Memory B cell (primary cell): ENCODE measurements at regions not wholly inside any gene's neighbourhood (a gene's known extent, or its start where the extent isn't known, plus 50 kb on each side); places are given as distances from the start of the nearest gene placed in this dataset.

Experiments used
- ATAC-seq: fragments of 150-1000 bp; cut with Tn5 transposase; 2 replicates; pipeline ENCODE4 v1.10.0; 2021; ENCODE audit warnings: low read depth, mild to moderate bottlenecking, moderate library complexity
- DNase-seq, 2 donors: peaks; one replicate each; pipeline ENCODE4 v3.0.0; 2022; ENCODE audit warnings: low spot score in 2 of 2
- H3K27ac Mint-ChIP-seq: one replicate; pipeline ENCODE4 v1.8.0; 2022; ENCODE audit warnings: mild to moderate bottlenecking, moderate library complexity, mixed read lengths
- H3K27me3 Mint-ChIP-seq: one replicate; pipeline ENCODE4 v1.8.0; 2022; ENCODE audit warnings: mixed read lengths
- H3K36me3 Mint-ChIP-seq: one replicate; pipeline ENCODE4 v1.8.0; 2022; ENCODE audit warnings: mild to moderate bottlenecking, mixed read lengths
- H3K4me1 Mint-ChIP-seq: one replicate; pipeline ENCODE4 v1.8.0; 2022; ENCODE audit warnings: mixed read lengths
- H3K4me3 Mint-ChIP-seq: one replicate; pipeline ENCODE4 v1.8.0; 2022; ENCODE audit warnings: mild to moderate bottlenecking, moderate library complexity, mixed read lengths
- H3K9me3 Mint-ChIP-seq: one replicate; pipeline ENCODE4 v1.8.0; 2022; ENCODE audit warnings: mixed read lengths

DNA sequence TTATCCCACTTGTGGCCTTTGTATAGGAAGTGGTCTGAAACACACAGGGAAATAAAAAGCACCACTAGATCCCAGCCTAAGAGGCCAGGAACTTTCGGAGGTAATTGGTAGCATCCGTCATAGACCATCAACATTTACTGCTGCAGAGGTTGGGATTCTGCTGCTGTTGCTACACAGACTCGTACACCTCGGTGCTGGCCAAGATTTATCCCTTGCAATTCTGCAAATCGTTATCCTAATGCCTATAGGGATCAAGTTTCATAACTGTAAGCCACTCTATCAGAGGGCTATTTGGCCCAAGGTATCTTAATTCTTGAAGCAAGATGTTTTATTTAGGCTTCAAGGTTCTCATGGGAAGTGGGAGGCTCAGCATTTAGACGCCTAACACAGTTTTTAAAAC, 913.6 kb downstream of the GALC start:
- Mint-ChIP-seq H3K9me3 (peaks cover 10% of the 10 kb centered on the region), H3K27me3 (peaks cover 1% of the 10 kb centered on the region), H3K4me3 (no peak overlapping the region), H3K36me3 (no peaks in the 10 kb centered on the region), H3K27ac (no peak overlapping the region), H3K4me1 (no peaks in the 10 kb centered on the region)
- DNase-seq = no peak
- ATAC-seq = no peak

- no peaks in the 10 kb centered on the region for H3K36me3 Mint-ChIP-seq
- no peaks in the 10 kb centered on the region for H3K27me3 Mint-ChIP-seq
- peaks cover 8% of the 10 kb centered on the region for H3K9me3 Mint-ChIP-seq
- DNase-seq = no peak
- no peak overlapping the region for H3K27ac Mint-ChIP-seq
- no peak for ATAC-seq
- H3K4me3 Mint-ChIP-seq = no peak overlapping the region
- H3K4me1 Mint-ChIP-seq = no peaks in the 10 kb centered on the region
These were observed 916.1 kb downstream of the GALC start for GRCh38 chr14:87076922-87077321.

- H3K27ac Mint-ChIP-seq = no peak overlapping the region
- ATAC-seq (no peak), DNase-seq (no peak)
- H3K36me3 Mint-ChIP-seq = no peaks in the 10 kb centered on the region
- no peaks in the 10 kb centered on the region for H3K27me3 Mint-ChIP-seq
- H3K9me3 Mint-ChIP-seq = peaks cover 8% of the 10 kb centered on the region
- H3K4me3 Mint-ChIP-seq = no peak overlapping the region
- H3K4me1 Mint-ChIP-seq = no peaks in the 10 kb centered on the region
These were observed 916.8 kb downstream of the GALC start for GRCh38 chr14:87076146-87076545.

- Mint-ChIP-seq H3K4me1 (no peaks in the 10 kb centered on the region), H3K27ac (no peak overlapping the region), H3K4me3 (no peak overlapping the region), H3K36me3 (no peaks in the 10 kb centered on the region), H3K9me3 (peaks cover 10% of the 10 kb centered on the region), H3K27me3 (no peaks in the 10 kb centered on the region)
- DNase-seq (no peak), ATAC-seq (no peak)
These were observed 919.0 kb downstream of the GALC start for GRCh38 chr14:87073880-87074570.

GRCh38 chr14:87067591-87067990, 925.4 kb downstream of the GALC start:
- no peaks in the 10 kb centered on the region for H3K4me1 Mint-ChIP-seq
- peaks cover 7% of the 10 kb centered on the region for H3K9me3 Mint-ChIP-seq
- H3K36me3 Mint-ChIP-seq = no peaks in the 10 kb centered on the region
- no peak overlapping the region for H3K4me3 Mint-ChIP-seq
- ATAC-seq = no peak
- no peak overlapping the region for H3K27ac Mint-ChIP-seq
- no peak for DNase-seq
- no peaks in the 10 kb centered on the region for H3K27me3 Mint-ChIP-seq

GRCh38 chr14:87067061-87067460, 925.9 kb downstream of the GALC start:
- no peak for ATAC-seq
- DNase-seq = no peak
- no peaks in the 10 kb centered on the region for H3K4me1 Mint-ChIP-seq
- peaks cover 6% of the 10 kb centered on the region for H3K9me3 Mint-ChIP-seq
- no peaks in the 10 kb centered on the region for H3K27me3 Mint-ChIP-seq
- no peak overlapping the region for H3K4me3 Mint-ChIP-seq
- no peak overlapping the region for H3K27ac Mint-ChIP-seq
- H3K36me3 Mint-ChIP-seq = no peaks in the 10 kb centered on the region

- no peaks in the 10 kb centered on the region for H3K36me3 Mint-ChIP-seq
- ATAC-seq = no peak
- H3K9me3 Mint-ChIP-seq = peaks cover 6% of the 10 kb centered on the region
- H3K27ac Mint-ChIP-seq = no peak overlapping the region
- no peak overlapping the region for H3K4me3 Mint-ChIP-seq
- no peaks in the 10 kb centered on the region for H3K4me1 Mint-ChIP-seq
- no peaks in the 10 kb centered on the region for H3K27me3 Mint-ChIP-seq
- DNase-seq = no peak
These were observed 926.7 kb downstream of the GALC start for GRCh38 chr14:87066221-87066817.

- no peak for ATAC-seq
- no peak for DNase-seq
- H3K27ac Mint-ChIP-seq = no peak overlapping the region
- H3K27me3 Mint-ChIP-seq = no peaks in the 10 kb centered on the region
- H3K4me1 Mint-ChIP-seq = no peaks in the 10 kb centered on the region
- peaks cover 6% of the 10 kb centered on the region for H3K9me3 Mint-ChIP-seq
- no peaks in the 10 kb centered on the region for H3K36me3 Mint-ChIP-seq
- no peak overlapping the region for H3K4me3 Mint-ChIP-seq
These were observed 927.6 kb downstream of the GALC start for GRCh38 chr14:87065366-87065765.

DNA sequence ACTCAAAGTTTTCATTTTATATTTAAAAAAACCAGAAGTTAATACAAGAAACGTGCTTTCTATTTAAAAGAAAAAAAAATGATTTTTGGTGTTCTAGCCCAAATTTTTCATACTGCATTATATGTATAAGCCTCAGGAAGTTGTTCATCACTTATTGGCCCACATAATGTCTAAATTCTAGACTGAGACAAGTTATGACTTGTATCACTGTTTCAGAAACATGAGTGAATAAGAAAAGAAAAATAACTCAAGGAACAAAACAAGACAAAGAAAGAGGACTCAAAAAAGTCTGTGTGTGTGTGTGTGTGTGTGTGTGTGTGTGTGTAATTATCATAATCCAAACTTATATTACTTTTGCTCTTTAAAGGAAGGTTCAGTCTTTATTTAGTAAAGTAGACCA, 929.8 kb downstream of the GALC start:
- no peak for DNase-seq
- peaks cover 4% of the 10 kb centered on the region for H3K9me3 Mint-ChIP-seq
- no peaks in the 10 kb centered on the region for H3K4me1 Mint-ChIP-seq
- no peaks in the 10 kb centered on the region for H3K27me3 Mint-ChIP-seq
- no peak overlapping the region for H3K27ac Mint-ChIP-seq
- H3K36me3 Mint-ChIP-seq = no peaks in the 10 kb centered on the region
- no peak for ATAC-seq
- no peak overlapping the region for H3K4me3 Mint-ChIP-seq

DNA sequence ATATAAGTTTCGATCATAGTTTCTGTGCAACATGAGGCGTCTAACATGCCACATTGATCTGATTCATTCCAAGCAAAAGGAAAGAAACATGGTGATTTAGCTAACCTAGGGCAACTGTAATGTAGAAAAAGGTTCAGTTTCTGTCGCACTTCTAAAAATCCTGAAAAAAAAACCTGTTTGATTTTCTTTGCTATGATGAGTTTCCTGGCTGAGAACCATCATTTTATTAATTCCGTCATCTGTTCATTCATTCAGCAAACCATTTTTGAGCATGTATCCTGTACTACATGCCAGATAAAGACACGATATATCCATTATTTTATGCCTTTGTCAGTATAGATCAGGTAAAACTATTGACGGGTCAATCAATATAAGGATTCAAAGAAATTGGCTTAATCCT, 932.6 kb downstream of the GALC start:
- no peak for ATAC-seq
- Mint-ChIP-seq H3K27ac (no peak overlapping the region), H3K36me3 (no peaks in the 10 kb centered on the region), H3K27me3 (no peaks in the 10 kb centered on the region), H3K4me3 (no peak overlapping the region), H3K4me1 (no peaks in the 10 kb centered on the region), H3K9me3 (peaks cover 5% of the 10 kb centered on the region)
- DNase-seq = no peak

- no peaks in the 10 kb centered on the region for H3K4me1 Mint-ChIP-seq
- no peak overlapping the region for H3K4me3 Mint-ChIP-seq
- no peaks in the 10 kb centered on the region for H3K36me3 Mint-ChIP-seq
- no peaks in the 10 kb centered on the region for H3K27me3 Mint-ChIP-seq
- H3K27ac Mint-ChIP-seq = no peak overlapping the region
- no peak for DNase-seq
- no peak for ATAC-seq
- peaks cover 5% of the 10 kb centered on the region for H3K9me3 Mint-ChIP-seq
These were observed 933.7 kb downstream of the GALC start for GRCh38 chr14:87059060-87059839.

GRCh38 chr14:87055007-87055406, 938.0 kb downstream of the GALC start:
- no peak for DNase-seq
- H3K4me1 Mint-ChIP-seq = no peaks in the 10 kb centered on the region
- H3K9me3 Mint-ChIP-seq = peaks cover 2% of the 10 kb centered on the region
- no peaks in the 10 kb centered on the region for H3K27me3 Mint-ChIP-seq
- no peaks in the 10 kb centered on the region for H3K36me3 Mint-ChIP-seq
- ATAC-seq = no peak
- H3K27ac Mint-ChIP-seq = no peak overlapping the region
- no peak overlapping the region for H3K4me3 Mint-ChIP-seq

GRCh38 chr14:87052646-87053225, 940.2 kb downstream of the GALC start:
- Mint-ChIP-seq H3K9me3 (peaks cover 2% of the 10 kb centered on the region), H3K36me3 (no peaks in the 10 kb centered on the region), H3K27me3 (no peaks in the 10 kb centered on the region), H3K4me3 (no peak overlapping the region), H3K4me1 (no peaks in the 10 kb centered on the region), H3K27ac (no peak overlapping the region)
- no peak for DNase-seq
- no peak for ATAC-seq

DNA sequence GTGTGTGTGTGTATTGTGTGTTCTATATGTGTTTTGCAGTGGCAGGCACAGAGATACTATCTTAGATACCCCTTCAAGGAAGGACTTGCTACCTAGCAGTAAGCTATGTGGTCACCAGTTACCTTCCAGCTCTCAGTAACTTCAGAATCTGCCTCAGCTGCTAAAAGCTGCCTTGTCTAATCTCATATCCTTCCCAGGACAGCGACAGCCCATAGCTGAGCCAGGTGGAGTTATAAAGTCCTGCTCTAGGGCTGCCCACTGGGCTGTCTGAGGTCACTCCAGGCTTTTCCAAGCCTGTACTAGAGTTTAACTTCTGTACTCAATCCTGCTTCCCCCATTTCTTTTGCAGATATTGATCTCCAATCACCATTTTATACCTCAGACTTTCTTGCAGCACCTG, 942.6 kb downstream of the GALC start:
- no peak for ATAC-seq
- H3K9me3 Mint-ChIP-seq = peaks cover 2% of the 10 kb centered on the region
- no peaks in the 10 kb centered on the region for H3K36me3 Mint-ChIP-seq
- H3K27ac Mint-ChIP-seq = no peak overlapping the region
- DNase-seq = no peak
- no peak overlapping the region for H3K4me3 Mint-ChIP-seq
- H3K27me3 Mint-ChIP-seq = no peaks in the 10 kb centered on the region
- H3K4me1 Mint-ChIP-seq = no peaks in the 10 kb centered on the region
